ENCODE measurements at regions not wholly inside any gene's neighbourhood (a gene's known extent, or its start where the extent isn't known, plus 50 kb on each side); places are given as distances from the start of the nearest gene placed in this dataset.

DNA sequence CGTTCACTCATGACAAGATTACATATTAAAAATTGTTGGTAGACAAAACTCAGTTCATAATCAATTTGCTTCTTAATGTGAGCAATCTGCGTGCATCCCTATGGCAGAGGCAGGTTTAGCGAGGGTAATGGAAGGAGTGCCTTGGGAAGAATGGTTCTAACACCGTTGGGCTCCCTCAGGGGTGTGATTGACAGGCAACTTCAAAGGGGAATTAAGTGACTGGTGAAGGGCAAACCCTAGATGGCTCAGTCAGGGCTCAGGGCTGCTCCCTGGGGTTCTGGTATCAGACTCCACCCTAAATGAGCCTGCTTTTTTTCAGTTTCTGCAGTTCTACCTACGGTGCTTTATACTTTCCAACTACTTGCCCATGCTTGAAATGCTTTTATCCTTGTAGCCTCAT lies 419.5 kb upstream of the CELF4 start:
- no peak for DNase-seq (ENCODE audit: low read depth)
- TF ChIP-seq, protein P1, sequence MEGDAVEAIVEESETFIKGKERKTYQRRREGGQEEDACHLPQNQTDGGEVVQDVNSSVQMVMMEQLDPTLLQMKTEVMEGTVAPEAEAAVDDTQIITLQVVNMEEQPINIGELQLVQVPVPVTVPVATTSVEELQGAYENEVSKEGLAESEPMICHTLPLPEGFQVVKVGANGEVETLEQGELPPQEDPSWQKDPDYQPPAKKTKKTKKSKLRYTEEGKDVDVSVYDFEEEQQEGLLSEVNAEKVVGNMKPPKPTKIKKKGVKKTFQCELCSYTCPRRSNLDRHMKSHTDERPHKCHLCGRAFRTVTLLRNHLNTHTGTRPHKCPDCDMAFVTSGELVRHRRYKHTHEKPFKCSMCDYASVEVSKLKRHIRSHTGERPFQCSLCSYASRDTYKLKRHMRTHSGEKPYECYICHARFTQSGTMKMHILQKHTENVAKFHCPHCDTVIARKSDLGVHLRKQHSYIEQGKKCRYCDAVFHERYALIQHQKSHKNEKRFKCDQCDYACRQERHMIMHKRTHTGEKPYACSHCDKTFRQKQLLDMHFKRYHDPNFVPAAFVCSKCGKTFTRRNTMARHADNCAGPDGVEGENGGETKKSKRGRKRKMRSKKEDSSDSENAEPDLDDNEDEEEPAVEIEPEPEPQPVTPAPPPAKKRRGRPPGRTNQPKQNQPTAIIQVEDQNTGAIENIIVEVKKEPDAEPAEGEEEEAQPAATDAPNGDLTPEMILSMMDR (conservative IDR thresholded peaks at IDR 0.05; ENCODE audit: control insufficient read depth, insufficient read depth, low read depth, low read length) = no peak
- H3K4me3 ChIP-seq (ENCODE audit: control insufficient read depth, low read depth, low read length) = no peak overlapping the region

GRCh38 chr18:37980556-37980955 lies 415.0 kb upstream of the CELF4 start:
- DNase-seq (ENCODE audit: low read depth) = no peak
- TF ChIP-seq, protein P1 (conservative IDR thresholded peaks at IDR 0.05; ENCODE audit: control insufficient read depth, insufficient read depth, low read depth, low read length) = no peak
- no peak overlapping the region for H3K4me3 ChIP-seq (ENCODE audit: control insufficient read depth, low read depth, low read length)

- no peak for DNase-seq (ENCODE audit: low read depth)
- H3K4me3 ChIP-seq (ENCODE audit: control insufficient read depth, low read depth, low read length) = no peak overlapping the region
- TF ChIP-seq, protein P1 (conservative IDR thresholded peaks at IDR 0.05; ENCODE audit: control insufficient read depth, insufficient read depth, low read depth, low read length) = no peak
These were observed 409.8 kb upstream of the CELF4 start for GRCh38 chr18:37975446-37975845.

- H3K4me3 ChIP-seq (ENCODE audit: control insufficient read depth, low read depth, low read length) = no peak overlapping the region
- DNase-seq (ENCODE audit: low read depth) = no peak
- TF ChIP-seq, protein P1 (conservative IDR thresholded peaks at IDR 0.05; ENCODE audit: control insufficient read depth, insufficient read depth, low read depth, low read length) = no peak
These were observed 401.7 kb upstream of the CELF4 start for GRCh38 chr18:37967261-37967660.

DNA sequence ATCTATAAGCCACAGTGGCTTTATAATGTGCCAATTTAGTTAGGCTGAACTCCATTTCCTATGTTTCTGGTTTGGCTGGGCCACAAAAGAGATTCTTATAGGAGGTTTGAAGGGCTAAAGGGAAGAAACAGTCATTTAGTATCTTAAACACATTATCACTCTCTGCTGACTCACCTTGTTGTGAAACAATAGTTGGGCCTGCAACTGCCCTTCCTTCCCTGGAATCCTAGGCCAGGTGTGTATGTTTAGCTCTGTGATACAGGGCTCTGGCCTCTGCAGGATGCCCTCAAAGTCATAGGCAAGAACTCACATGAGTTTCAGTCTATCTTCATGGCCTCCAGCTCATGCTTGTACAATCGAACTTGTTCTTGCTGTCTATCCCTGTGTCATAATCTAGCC lies 400.0 kb upstream of the CELF4 start:
- TF ChIP-seq, protein P1 (conservative IDR thresholded peaks at IDR 0.05; ENCODE audit: control insufficient read depth, insufficient read depth, low read depth, low read length) = no peak
- H3K4me3 ChIP-seq (ENCODE audit: control insufficient read depth, low read depth, low read length) = no peak overlapping the region

GRCh38 chr18:37964885-37965571 lies 399.4 kb upstream of the CELF4 start:
- TF ChIP-seq, protein P1 (conservative IDR thresholded peaks at IDR 0.05; ENCODE audit: control insufficient read depth, insufficient read depth, low read depth, low read length) = no peak
- no peak for DNase-seq (ENCODE audit: low read depth)

More for the DNA sequence above, 400.0 kb upstream of the CELF4 start:
- DNase-seq (ENCODE audit: low read depth) = no peak

More at GRCh38 chr18:37964885-37965571, 399.4 kb upstream of the CELF4 start:
- no peak overlapping the region for H3K4me3 ChIP-seq (ENCODE audit: control insufficient read depth, low read depth, low read length)

Data from fibroblast of mammary gland (primary cell).